ENCODE measurements at regions not wholly inside any gene's neighbourhood (a gene's known extent, or its start where the extent isn't known, plus 50 kb on each side); places are given as distances from the start of the nearest gene placed in this dataset.
A peak's percentile ranks its signal among the peaks of the same experiment; 100 is the strongest.

DNA sequence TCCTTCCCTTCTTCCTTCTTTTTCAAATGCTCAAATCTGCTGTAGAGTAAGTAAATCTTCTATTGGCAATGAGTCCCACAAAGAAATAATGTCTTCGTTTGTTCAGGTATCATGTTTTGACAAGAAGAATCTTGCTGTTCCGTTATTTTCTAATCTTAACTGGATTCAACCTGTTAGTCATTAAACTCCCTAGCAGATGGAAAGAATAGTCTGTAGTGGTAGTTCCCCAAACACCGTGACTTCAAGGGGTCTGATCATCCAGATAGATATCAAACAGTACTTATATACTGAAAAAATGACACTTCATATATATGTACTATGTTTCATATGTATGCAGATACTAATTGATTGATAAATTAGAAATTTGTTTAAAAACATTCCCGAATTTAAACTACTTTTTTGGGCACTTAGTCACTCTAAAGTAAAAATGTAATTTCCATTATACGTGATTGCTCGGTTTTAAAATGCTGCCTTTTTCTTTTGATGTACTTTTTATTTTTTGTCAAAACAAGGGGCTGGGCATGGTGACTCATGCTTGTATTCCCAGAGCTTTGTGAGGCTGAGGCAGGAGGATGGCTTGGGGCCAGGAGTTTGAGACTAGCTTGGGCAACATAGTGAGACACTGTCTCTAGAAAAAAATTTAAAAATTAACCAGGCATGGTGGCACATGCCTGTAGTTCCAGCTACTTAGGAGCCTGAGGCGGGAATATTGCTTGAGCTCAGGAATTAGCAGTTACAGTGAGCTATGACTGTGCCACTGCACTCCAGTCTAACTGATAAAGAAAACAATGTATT is 335.7 kb upstream of the SNX7 start:
- ChIA-PET CTCF (interaction anchor here (0.6 to 0.7 kb wide), 3 partner anchors 12 to 206 kb away, joined by 3 read pairs; no protein-coding TSS in a partner anchor), POLR2A (ENCODE audit: low non-redundant PET) (no interaction called here)
- TF ChIP-seq, protein P1, sequence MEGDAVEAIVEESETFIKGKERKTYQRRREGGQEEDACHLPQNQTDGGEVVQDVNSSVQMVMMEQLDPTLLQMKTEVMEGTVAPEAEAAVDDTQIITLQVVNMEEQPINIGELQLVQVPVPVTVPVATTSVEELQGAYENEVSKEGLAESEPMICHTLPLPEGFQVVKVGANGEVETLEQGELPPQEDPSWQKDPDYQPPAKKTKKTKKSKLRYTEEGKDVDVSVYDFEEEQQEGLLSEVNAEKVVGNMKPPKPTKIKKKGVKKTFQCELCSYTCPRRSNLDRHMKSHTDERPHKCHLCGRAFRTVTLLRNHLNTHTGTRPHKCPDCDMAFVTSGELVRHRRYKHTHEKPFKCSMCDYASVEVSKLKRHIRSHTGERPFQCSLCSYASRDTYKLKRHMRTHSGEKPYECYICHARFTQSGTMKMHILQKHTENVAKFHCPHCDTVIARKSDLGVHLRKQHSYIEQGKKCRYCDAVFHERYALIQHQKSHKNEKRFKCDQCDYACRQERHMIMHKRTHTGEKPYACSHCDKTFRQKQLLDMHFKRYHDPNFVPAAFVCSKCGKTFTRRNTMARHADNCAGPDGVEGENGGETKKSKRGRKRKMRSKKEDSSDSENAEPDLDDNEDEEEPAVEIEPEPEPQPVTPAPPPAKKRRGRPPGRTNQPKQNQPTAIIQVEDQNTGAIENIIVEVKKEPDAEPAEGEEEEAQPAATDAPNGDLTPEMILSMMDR (conservative IDR thresholded peaks at IDR 0.05; ENCODE audit: low read depth) = no peak
- DNase-seq (ENCODE audit: low spot score) = peak; percentile 26
- H3K27ac ChIP-seq = peak overlapping the region; percentile 94

DNA sequence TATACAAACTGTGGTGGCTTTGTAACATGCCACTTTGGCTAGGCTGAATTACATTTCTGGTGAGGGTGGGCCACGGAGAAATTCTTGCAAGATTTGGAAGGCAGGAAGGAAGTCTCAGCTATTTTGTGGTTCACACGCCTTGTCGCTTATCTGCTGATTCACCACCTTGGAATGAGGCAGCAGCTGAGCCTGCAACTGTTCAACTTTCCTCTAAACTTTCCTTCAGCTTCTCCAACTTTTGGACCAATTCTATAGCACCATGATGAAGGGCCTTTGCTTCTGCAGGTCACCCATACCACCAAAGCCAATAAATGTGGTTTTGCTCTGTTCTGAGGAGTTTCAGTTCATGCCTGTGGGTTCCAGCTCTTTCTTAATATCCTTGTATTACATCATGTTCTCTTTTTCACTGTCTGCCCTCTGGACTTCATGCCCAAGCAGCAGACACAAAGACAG is 337.6 kb upstream of the SNX7 start:
- TF ChIP-seq, protein P1 (conservative IDR thresholded peaks at IDR 0.05; ENCODE audit: low read depth) = no peak
- POLR2A ChIA-PET (ENCODE audit: low non-redundant PET) = no interaction called here
- CTCF ChIA-PET = interaction anchor here (1.0 kb wide), 1 partner anchor 145 kb away, joined by 3 read pairs; no protein-coding TSS in a partner anchor
- DNase-seq (ENCODE audit: low spot score) = peak; percentile 72
- H3K27ac ChIP-seq = peak overlapping the region; percentile 81

DNA sequence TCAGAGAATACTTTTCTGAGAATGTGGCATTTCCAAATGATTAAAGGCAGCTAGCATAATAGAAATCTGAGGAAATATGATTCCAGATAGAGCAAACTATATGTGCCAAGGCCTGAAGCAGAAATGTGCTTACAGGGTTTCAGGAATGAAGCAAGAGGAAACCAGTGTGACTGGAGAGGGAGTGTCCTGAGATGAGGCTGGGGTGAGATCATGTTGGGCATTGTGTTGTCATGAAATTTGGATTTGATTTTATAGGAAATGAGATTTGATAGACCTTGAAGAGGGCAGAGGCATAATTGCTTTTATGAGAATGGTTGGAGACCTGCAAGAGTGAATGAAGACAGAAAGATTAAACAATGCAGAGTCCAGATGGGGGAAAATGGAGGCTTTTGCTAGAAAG is 338.1 kb upstream of the SNX7 start:
- peak overlapping the region; percentile 81 for H3K27ac ChIP-seq
- CTCF ChIA-PET = interaction anchor here (1.0 kb wide), 1 partner anchor 145 kb away, joined by 3 read pairs; no protein-coding TSS in a partner anchor
- DNase-seq (ENCODE audit: low spot score) = peak; percentile 77
- POLR2A ChIA-PET (ENCODE audit: low non-redundant PET) = no interaction called here
- TF ChIP-seq, protein P1 (conservative IDR thresholded peaks at IDR 0.05; ENCODE audit: low read depth) = no peak

DNA sequence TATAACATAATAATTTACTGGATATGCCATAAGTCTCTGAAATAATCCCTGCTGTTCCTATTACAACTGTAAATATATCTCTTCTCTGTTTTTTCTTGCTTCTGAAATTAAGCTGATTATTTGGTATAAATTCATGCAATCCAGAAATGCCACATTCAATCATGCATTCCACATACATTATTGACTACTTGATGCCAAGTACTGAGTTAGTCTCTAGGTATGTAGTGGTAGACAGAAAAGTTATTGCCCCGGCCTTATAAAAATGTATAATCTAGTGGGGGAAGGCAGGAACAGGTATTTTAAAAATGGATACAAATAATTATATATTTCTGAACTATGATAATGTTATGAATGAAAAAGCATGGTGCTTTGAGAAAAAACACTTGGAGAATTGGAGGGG is 338.6 kb upstream of the SNX7 start:
- ChIA-PET POLR2A (ENCODE audit: low non-redundant PET) (no interaction called here), CTCF (interaction anchor here (0.7 kb wide), 1 partner anchor 1832 kb away, joined by 6 read pairs; no protein-coding TSS in a partner anchor)
- H3K27ac ChIP-seq = no peak overlapping the region; the same call in 1 of the 2 replicates
- TF ChIP-seq, protein P1 (conservative IDR thresholded peaks at IDR 0.05; ENCODE audit: low read depth) = no peak
- DNase-seq (ENCODE audit: low spot score) = peak; percentile 46

DNA sequence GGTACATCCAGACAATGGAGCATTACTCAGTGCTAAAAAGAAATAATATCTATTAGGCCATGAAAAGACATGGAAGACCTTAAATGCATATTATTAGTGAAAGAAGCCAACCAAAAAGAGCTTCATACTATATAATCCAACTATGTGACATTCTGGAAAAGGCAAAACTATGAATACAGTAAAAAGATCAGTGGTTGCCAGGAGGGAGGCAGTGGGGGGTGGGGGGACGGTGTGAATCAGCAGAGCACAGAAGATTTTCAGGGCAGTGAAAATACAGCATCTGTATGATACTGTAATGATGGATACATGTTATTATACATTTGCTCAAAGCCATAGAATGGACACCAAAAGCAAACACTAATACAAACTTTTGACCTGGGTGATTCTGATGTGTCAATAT is 339.4 kb upstream of the SNX7 start:
- no peak for DNase-seq (ENCODE audit: low spot score)
- ChIA-PET POLR2A (ENCODE audit: low non-redundant PET) (no interaction called here), CTCF (interaction anchor here (0.7 kb wide), 1 partner anchor 1833 kb away, joined by 6 read pairs; no protein-coding TSS in a partner anchor)
- TF ChIP-seq, protein P1 (conservative IDR thresholded peaks at IDR 0.05; ENCODE audit: low read depth) = no peak
- no peak overlapping the region for H3K27ac ChIP-seq

DNA sequence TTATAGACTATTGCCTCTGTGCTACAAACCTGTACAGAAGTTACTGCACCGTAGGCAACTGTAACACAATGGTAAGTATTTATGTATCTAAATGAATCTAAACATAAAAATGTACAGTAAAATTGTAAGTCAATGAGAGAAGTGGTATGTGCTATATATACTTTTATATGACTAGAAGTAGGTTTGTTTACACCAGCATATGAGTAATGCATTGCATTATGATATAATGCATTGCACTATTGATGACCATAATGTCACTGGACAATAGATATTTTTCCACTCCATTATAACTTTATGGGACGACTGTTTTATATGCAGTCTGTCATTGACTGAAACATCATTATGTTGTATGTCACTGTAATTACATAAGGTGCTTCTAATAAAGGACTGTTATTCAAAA is 340.3 kb upstream of the SNX7 start:
- no peak overlapping the region for H3K27ac ChIP-seq
- POLR2A ChIA-PET (ENCODE audit: low non-redundant PET) = no interaction called here
- TF ChIP-seq, protein P1 (conservative IDR thresholded peaks at IDR 0.05; ENCODE audit: low read depth) = no peak
- no peak for DNase-seq (ENCODE audit: low spot score)
- CTCF ChIA-PET = no interaction called here

Data from RWPE1 (cell line).